ENCODE measurements at regions not wholly inside any gene's neighbourhood (a gene's known extent, or its start where the extent isn't known, plus 50 kb on each side); places are given as distances from the start of the nearest gene placed in this dataset.

DNA sequence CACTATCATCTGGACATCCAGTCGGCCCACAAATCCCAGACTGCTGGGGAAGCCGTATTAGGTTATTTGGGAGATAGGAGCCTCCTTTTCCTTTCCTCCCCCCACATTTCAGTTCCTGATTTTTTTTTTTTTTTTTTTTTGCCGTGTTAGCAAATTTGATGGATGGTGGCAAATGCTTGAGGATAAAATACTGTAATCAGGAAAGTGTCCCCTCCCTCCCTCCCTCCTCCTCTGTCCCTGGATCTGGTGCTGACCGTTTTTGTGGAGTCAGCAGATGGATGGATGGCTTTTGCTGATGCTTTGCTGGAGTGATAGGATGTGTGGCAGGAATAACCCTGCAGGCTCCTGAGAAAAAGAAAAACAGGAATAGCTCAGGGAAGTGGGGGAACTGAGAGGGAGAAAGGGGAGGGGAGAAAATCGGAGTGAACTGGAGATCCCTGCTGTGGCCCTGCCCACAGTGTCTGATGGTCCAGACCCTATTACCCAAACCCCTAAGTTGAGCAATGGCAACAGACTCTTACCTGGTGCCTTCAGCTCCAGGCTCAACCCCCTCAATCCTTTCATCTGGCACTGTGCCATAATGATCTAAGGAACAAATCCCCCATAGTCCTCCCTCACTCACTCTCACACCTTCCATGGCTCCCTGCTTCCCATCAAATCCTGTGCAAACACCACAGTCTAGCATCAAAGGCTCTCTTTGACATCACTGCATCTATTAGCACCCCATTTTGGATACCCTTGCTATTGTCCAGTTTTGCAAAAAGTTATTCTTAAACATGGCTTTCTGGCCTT, 277.3 kb upstream of the CHD6 start:
- DNase-seq (ENCODE audit: low read depth) = no peak
- in situ Hi-C loops (cut with HindIII; ENCODE audit: low pct_unique_long_range_greater_than_20kb, low sequenced_read_pairs) = no loop called here

DNA sequence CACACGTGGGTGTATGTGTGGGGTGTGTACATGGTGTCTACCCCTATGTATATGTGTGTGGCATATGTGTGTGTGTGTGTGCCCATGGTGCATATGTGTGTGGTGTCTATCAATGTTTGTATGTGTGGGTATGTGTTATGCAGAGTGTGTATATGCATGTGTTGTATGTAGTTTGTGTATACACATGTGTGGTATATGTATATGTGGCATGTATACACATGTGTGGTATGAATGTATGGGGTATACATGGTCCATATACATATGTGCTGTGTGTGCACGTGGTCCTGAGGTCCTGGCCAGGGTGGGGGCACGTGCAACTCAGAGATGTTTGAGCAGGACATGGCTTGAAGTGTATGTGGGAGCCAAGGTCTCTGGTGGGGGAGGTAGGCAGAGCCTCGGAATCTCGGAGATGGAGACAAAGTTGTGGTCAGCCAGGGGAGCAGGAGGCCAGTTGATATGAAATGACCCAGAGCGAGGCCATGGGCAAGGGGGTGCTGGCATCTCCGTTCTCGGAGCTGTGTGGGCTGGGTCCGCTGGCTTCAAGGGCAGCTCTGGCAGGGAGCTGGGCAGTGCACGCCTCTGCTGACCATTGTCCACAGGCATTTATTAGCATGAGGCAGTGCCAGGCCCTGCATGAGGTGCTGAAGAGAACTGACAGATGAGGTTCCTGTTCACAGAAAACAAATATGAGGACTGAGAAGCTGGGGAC, 276.2 kb upstream of the CHD6 start:
- no peak for DNase-seq (ENCODE audit: low read depth)
- in situ Hi-C loops (cut with HindIII; ENCODE audit: low pct_unique_long_range_greater_than_20kb, low sequenced_read_pairs) = no loop called here

DNA sequence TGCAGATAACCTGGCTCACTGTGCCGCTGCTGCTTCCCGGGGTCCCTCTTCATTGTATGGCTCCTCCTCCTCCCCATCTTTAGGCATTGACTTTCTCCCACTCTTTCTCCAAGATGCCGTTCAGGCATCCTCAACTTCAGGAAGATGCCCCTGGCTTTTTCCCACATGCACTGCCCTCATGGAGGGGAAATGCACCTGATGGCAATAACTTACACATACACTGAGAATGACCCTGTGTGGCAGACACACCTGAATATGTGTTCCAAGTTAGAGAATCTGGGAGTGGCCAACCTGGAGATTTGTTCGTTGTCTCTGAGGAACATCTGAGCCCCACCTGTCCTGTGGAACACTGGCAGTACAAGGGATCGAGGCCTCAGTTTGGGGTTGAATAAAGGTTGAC, 273.9 kb upstream of the CHD6 start:
- no peak for DNase-seq (ENCODE audit: low read depth)
- in situ Hi-C loops (cut with HindIII; ENCODE audit: low pct_unique_long_range_greater_than_20kb, low sequenced_read_pairs) = no loop called here

DNA sequence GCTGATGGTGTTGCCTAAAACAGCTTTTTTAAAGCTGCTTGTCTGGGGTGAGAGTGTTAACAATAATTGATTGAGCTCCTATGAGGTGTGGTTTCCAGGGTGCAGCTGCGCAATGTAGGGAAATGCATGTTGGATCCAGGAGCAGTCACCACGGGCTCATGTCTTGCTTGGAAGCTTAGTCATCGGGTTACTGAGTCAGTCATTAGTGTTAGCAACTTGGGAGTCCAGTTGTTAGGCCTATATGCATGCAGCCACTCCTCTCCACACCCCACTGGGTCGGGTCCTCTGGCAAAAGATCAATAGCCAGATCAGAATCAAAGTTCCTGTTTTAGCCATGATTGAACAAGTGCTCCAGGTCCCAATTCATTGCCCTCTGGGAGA, 271.7 kb upstream of the CHD6 start:
- in situ Hi-C loops (cut with HindIII; ENCODE audit: low pct_unique_long_range_greater_than_20kb, low sequenced_read_pairs) = no loop called here
- no peak for DNase-seq (ENCODE audit: low read depth)

DNA sequence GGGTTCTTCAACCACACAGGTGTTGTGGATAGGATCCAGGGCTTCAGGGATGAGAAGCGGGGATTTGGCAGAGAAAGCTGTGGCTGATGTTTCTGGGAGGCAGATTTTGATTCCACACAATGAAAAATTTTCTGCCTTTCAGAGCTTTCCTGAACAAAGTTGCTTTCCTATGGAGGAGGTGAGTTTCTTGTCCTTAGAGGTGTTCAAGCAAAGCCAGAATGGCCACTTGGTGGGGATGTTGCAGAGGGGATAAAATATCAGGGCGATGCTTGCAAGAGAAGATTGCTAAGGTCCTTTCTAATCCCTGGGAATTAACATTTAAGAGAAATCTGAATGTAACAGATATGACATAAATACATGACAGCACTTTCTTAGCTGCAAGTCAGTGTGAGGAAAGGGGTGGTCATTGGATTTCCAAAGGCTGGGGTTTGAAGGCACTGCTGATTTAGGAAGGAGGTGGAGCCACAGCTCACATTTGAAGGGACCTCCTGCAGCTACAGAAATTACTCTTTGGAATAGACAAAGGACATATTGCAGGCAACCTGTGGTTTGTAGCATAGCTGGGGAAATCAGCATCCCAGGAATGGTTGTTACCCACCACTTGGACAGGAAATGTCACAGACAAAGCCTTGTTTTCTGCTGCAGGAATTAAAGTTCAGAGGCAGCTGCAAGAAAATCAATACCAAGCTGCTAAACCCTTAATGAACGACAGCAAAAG, 271.1 kb upstream of the CHD6 start:
- DNase-seq (ENCODE audit: low read depth) = no peak
- in situ Hi-C loops (cut with HindIII; ENCODE audit: low pct_unique_long_range_greater_than_20kb, low sequenced_read_pairs) = no loop called here

DNA sequence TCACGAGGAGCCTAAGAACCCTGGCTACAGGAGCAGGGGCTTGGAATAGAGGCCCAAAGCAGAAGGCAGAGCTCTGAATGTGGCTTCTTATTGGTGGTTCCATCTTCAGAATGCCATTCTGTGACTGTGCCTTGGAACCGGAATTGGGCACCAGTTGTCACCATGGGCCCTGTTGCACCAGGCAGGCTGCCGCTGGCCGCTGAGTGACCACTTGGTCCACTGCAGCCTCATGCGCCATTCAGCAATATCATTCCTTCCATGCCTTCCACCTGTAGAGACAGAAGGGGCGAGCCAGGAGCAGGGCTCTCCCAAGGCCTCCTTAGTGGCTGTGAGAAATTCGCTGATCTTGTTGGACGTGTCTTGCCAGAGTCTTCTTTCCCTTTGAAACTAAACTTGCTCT, 270.3 kb upstream of the CHD6 start:
- DNase-seq (ENCODE audit: low read depth) = no peak
- in situ Hi-C loops (cut with HindIII; ENCODE audit: low pct_unique_long_range_greater_than_20kb, low sequenced_read_pairs) = no loop called here

DNA sequence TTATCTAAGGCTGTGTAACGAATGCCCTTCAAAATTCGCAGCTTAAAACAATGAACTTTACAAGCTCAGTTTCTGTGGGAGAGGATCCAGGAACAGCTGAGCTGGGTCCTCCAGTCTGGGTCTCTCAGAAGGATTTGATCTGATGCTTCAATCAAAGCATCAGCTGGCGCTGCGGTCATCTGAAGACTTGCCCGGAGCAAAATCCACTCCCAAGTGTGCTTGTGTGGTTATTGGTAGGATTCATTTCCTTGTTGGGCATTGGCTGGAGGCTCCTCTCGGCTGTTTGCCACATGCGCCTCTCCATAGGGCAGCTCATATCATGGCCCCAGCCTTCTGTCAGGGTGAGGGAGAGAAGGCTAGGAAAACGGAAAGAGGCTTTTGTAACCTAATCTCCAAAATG, 269.3 kb upstream of the CHD6 start:
- DNase-seq (ENCODE audit: low read depth) = no peak
- in situ Hi-C loops (cut with HindIII; ENCODE audit: low pct_unique_long_range_greater_than_20kb, low sequenced_read_pairs) = no loop called here

DNA sequence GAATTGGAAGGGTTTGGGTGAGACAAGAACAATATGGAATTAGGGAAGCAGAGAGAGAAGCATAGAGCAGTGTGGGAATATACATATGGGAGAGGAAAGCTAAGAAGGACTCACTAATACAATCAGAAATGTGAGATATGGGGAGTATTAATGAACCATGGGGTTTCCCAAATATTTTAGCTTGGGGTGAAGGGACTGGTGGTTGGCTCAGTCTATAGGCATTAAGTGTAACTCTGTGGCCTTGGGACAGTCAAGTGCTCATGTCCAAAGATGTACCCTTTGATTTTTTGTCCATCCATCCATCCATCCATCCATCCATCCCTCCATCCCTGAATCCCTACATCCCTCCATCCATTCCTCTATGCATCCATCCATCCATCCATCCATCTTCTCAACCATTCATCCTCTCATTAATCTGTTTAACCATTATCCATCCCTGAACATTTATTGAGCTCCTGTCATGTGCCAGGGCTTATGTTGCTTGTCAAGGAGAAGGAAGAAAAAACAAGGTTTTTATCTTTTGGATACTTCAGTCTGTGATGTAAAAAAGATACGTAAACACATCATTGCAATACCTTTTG, 263.4 kb upstream of the CHD6 start:
- in situ Hi-C loops (cut with HindIII; ENCODE audit: low pct_unique_long_range_greater_than_20kb, low sequenced_read_pairs) = no loop called here

DNA sequence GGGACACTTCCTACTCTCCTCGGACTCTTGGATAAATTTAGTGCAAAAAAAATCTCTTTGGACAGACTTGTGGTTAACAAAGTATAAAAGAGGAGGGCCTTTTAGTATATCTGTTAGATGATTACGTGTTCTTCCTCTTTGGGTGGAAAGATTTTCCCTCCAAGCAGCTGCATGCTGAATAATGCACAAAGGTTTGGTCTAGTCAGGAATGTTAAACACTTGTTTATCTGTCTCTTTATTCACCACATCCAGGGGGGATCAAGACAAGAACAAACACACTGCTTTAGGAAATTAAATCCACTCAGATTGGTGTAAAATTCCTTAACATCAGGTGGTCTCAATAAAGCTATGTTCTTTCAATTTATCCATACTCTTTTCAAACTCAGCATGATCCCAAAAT, 260.9 kb upstream of the CHD6 start:
- DNase-seq (ENCODE audit: low read depth) = no peak
- in situ Hi-C loops (cut with HindIII; ENCODE audit: low pct_unique_long_range_greater_than_20kb, low sequenced_read_pairs) = no loop called here

More for the DNA sequence above, 263.4 kb upstream of the CHD6 start:
- no peak for DNase-seq (ENCODE audit: low read depth)

DNA sequence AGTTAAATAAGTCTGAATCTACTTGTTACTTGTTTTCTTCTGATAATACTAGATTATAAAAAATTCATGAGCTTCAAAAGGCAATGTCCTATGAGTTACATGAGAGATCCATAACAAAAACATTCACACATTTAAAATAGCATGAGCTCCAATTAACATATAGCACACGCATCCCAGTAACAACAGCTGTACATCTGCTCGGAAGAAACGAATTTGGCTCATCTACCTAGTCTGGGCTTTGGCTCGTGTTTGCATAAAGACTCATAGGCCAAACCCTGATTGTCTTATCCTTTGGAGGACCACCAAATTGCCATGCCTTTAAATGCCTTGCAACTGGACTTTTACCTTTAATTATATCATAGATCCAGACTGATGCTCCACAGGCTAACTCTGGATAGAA, 259.7 kb upstream of the CHD6 start:
- in situ Hi-C loops (cut with HindIII; ENCODE audit: low pct_unique_long_range_greater_than_20kb, low sequenced_read_pairs) = no loop called here
- no peak for DNase-seq (ENCODE audit: low read depth)

DNA sequence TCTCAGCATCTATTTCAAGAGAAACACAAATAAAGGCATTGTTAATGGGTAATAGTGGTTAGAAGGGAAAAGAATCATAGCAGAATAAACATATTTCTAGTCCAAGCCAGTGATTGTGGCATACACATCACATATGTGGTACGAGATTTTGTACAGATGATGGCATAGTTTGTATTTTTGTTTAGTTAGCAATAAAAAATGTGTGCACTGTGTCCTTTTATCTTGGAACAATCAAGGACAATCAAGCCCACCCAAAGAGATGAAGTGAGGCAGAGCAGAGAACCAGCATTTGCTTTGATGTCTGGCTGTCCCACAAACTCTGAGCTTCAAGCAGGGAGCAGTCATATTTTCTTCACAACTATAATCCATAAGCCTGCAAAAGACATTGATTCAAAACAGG, 256.5 kb upstream of the CHD6 start:
- DNase-seq (ENCODE audit: low read depth) = no peak
- in situ Hi-C loops (cut with HindIII; ENCODE audit: low pct_unique_long_range_greater_than_20kb, low sequenced_read_pairs) = no loop called here

DNA sequence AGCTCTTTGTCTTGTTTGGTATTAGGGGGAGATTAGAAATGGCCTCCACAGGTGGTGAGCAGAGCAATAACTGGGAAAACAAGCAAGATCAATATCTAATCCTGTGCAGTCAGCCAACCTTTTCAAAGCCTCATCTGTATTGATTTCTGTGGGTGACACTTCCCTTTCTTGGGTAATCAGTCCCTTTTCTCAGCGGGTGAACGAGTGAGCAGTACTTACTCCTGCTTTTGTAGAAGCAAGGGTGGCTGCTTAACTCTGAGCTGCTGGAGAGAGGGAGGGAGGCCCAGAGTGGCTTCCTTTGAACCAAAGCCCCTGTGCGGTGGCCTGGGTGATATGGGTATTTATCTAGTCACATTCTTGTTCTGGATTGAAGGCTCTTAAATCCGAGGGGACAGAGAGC, 254.8 kb upstream of the CHD6 start:
- no peak for DNase-seq (ENCODE audit: low read depth)
- in situ Hi-C loops (cut with HindIII; ENCODE audit: low pct_unique_long_range_greater_than_20kb, low sequenced_read_pairs) = no loop called here

DNA sequence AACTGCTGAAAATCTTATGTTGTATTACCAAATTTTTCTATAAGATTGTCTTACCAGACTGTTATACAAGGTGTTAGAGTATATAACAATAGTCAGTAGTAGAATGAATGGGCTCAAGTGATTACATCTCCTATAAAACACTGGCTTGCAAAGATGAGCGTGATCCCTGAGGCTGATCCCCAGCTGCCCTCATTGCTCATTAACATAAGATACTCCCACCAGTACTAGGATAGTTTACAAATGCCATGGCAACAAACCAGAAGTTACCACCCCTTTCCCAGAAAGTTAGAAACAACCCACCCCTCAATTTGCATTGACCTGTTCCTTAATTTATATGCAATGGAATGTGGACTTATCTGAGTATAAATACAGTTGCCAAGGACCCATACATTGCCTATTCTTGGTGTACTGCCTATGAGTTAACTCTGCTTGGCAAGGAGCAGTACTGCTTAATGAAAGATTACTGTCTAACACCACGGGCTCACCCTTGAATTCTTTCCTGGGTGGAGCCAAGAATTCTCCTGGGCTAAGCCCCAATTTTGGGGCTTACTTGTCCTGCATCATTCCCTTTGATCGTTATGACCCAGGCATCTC, 252.8 kb upstream of the CHD6 start:
- in situ Hi-C loops (cut with HindIII; ENCODE audit: low pct_unique_long_range_greater_than_20kb, low sequenced_read_pairs) = no loop called here
- no peak for DNase-seq (ENCODE audit: low read depth)

DNA sequence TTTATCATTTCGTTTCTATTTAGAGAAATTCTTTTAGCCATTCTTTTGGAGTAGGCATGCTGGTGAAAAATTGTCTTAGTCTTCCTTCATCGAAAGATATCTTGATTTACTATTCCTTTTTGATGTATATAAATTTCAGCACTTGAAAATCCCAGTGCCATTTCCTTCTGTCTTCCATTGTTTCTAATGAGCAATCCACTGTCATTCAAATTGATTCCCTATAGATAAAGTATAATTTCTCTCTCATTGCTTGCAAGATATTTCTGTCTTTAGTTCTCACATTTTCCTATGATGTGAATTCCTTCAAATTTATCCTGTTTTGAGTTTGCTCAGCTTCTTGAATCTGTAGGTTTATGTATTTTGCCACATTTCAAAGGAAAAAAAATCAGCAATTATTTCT, 251.1 kb upstream of the CHD6 start:
- in situ Hi-C loops (cut with HindIII; ENCODE audit: low pct_unique_long_range_greater_than_20kb, low sequenced_read_pairs) = no loop called here
- DNase-seq (ENCODE audit: low read depth) = no peak

DNA sequence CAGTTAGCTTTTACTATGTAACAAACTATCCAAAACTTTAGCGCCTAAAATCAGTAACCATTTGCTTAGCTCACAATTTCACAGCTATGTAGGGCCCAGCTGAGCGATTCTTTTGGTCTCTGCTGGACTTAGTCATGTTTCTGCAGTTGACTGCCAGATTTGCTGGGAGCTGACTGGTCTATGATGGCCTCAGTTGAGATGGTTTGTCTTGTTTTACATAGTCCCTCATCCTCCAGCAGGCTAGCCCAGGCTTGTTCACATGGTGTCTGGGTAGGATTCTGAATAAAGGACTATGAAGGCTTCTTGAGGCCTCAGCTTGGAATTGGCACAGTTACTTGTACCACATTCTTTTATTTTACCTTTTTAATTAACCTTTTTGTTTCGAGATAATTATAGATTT, 247.8 kb upstream of the CHD6 start:
- in situ Hi-C loops (cut with HindIII; ENCODE audit: low pct_unique_long_range_greater_than_20kb, low sequenced_read_pairs) = no loop called here
- no peak for DNase-seq (ENCODE audit: low read depth)

DNA sequence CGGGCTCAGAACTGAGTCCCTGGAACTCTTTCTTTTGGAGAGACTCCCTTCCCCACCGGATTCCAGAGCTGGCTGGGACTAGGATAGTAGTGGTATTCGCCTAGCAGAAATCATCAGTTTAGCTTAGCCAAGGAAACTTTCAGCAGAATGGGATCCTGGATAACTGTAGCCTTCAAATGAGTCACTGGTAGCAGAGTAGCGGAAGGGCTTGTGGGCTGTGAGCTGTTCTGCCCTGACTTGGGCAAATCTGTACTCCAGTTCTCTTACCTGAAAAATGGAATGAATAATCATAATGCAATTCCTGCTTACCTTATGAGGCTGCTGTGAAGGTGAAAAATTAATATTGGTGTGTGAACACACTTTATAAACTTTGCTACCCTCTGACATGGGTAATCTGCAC, 244.3 kb upstream of the CHD6 start:
- DNase-seq (ENCODE audit: low read depth) = no peak
- in situ Hi-C loops (cut with HindIII; ENCODE audit: low pct_unique_long_range_greater_than_20kb, low sequenced_read_pairs) = no loop called here

DNA sequence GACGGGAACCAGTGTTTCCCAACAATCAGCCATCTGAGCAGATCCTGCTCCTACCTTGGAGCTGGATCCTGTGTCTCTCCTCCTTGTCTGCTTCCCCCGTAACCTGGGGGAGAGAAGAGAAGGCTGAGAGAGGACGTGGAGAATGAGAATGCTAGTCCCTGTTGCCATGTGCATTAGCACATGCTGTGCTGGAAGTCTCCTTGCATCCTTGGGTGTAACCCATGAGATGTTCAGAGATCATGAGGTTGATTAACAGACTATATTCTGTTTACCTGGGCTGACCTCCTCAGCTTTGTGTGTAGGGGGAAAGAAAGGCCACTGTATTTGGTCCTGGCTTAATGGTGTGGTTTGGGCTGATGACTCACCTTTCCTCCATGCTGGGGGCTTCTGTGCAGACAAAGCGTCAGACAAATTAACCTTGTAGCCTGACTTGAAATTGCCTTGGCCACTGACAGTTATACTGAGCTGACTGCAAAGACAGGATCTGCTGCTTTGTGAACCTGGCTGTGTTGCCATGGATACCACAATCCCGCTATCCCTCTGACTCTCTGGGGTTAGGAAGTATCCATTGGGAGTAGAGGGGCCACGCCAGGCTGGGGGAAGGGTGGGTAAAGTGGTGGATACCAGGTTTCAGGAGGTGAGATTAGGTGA, 243.7 kb upstream of the CHD6 start:
- no peak for DNase-seq (ENCODE audit: low read depth)
- in situ Hi-C loops (cut with HindIII; ENCODE audit: low pct_unique_long_range_greater_than_20kb, low sequenced_read_pairs) = no loop called here

DNA sequence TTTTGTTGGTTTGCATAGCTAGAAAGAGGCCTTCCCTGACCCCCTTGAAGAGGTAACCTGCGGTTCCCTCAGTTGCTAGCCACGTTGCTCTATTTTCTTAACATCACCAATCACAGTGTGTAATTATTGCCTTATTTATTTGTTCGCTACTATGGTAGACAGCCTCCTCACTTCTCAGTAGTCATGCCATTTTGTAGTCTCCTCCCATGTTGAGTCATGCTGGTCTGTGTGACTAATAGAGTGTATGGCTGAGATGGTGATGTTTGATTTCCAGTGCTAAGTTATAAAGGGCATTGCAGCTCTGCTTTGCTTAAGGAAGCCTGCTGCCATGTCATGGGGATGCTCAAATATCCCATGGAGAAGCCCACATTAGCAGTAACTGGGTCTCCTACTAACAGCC, 236.6 kb upstream of the CHD6 start:
- in situ Hi-C loops (cut with HindIII; ENCODE audit: low pct_unique_long_range_greater_than_20kb, low sequenced_read_pairs) = no loop called here
- peak; percentile 81 for DNase-seq (ENCODE audit: low read depth)

Measured in Caki2 (cell line).